ENCODE measurements at regions not wholly inside any gene's neighbourhood (a gene's known extent, or its start where the extent isn't known, plus 50 kb on each side); places are given as distances from the start of the nearest gene placed in this dataset.

- TF ChIP-seq ATF2 (IDR thresholded peaks at IDR 0.05; ENCODE audit: low read length) (no peak), POU5F1 (IDR thresholded peaks at IDR 0.05; ENCODE audit: low read depth, low read length) (no peak), JUN (IDR thresholded peaks at IDR 0.05; ENCODE audit: low read depth, low read length) (no peak), SRF (IDR thresholded peaks at IDR 0.05; ENCODE audit: low read depth, low read length) (no peak), RXRA (IDR thresholded peaks at IDR 0.05; ENCODE audit: insufficient read depth, low read depth, low read length) (no peak), KDM5A (IDR thresholded peaks at IDR 0.05; ENCODE audit: low read length) (no peak), PHF8 (conservative IDR thresholded peaks at IDR 0.05; ENCODE audit: low read depth, low read length) (no peak), USF2 (IDR thresholded peaks at IDR 0.05; ENCODE audit: low read length) (no peak), RNF2 (IDR thresholded peaks at IDR 0.05; ENCODE audit: borderline replicate concordance, low read depth, low read length, missing control alignments, poor library complexity, severe bottlenecking) (no peak), SAP30 (IDR thresholded peaks at IDR 0.05; ENCODE audit: insufficient read depth, insufficient replicate concordance, low read length) (no peak)
Observed at GRCh38 chr3:170746175-170746942, 123.6 kb downstream of the RPL22L1 start (continued).
